Endothelial cell of umbilical vein (primary cell): ENCODE measurements at regions not wholly inside any gene's neighbourhood (a gene's known extent, or its start where the extent isn't known, plus 50 kb on each side); places are given as distances from the start of the nearest gene placed in this dataset.

Experiments
- EZH2 ChIP-seq: IDR thresholded peaks from 2 replicates; pipeline ENCODE4 v1.6.1; 2012; ENCODE audit warnings: borderline replicate concordance, low read depth, mild to moderate bottlenecking, moderate library complexity, low read length, inconsistent platforms; ENCODE audit not compliant: severe bottlenecking
- MYC ChIP-seq: IDR thresholded peaks from one replicate; pipeline ENCODE4 v1.6.1; 2011; ENCODE audit warnings: mild to moderate bottlenecking, low read depth, low read length
- POLR2A ChIP-seq: IDR thresholded peaks from 2 replicates; pipeline ENCODE4 v1.6.1; 2012; ENCODE audit warnings: low read depth, mild to moderate bottlenecking, control low read depth, low read length
- TF ChIP-seq, protein P1 (sequence below), 2 donors: IDR thresholded peaks; 1 replicate in 1 of 2; 2 replicates in 1 of 2; pipeline ENCODE4 v1.5.1; 2011; ENCODE audit warnings: low read length in 2 of 2, mild to moderate bottlenecking in 2 of 2, moderate library complexity in 2 of 2, control low read depth in 1 of 2, inconsistent platforms in 1 of 2, low read depth in 1 of 2; ENCODE audit not compliant: insufficient read depth in 1 of 2; ENCODE audit errors: extremely low read depth in 1 of 2

DNA sequence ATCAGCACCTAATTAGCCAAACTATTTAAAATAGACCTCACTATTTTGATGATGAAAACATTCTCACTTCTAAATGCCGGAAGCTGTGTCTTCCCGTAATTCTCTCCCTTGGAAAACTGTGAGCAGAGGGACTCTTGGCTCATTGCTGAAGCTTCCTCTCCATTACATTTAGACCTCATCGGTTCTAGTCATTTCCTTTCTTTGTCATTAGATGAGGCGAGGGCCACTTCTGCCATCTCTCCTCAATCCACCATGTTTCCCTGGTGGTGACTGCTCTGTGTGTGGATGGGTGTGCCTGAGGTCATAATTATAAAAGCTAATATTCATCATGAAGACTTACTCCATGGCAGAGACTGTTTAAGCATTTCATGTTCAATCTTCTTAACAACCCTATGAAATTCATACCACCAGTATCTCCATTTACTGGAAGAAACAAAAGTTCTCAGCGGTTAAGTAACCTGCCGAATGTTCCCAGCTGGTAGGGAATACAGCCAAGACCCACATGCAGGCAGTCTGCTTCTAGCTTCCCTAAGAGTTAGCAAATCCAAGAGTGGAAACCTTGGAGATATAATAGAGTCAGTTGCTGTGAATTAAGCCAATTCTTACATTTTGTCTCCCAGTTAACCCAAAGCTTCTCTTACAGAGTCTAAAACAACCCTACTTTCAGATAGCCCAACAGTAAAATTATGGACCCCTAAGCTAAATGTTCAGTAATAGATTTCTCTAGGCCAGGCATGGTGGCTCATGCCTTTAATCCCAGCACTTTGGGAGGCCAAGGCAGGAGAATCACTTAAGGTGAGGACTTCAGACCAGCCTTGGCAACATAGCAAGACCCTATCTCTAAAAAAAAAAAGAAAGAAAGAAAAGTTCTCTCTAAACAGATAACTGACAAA is 156.2 kb downstream of the ZBTB18 start:
- TF ChIP-seq, protein P1, sequence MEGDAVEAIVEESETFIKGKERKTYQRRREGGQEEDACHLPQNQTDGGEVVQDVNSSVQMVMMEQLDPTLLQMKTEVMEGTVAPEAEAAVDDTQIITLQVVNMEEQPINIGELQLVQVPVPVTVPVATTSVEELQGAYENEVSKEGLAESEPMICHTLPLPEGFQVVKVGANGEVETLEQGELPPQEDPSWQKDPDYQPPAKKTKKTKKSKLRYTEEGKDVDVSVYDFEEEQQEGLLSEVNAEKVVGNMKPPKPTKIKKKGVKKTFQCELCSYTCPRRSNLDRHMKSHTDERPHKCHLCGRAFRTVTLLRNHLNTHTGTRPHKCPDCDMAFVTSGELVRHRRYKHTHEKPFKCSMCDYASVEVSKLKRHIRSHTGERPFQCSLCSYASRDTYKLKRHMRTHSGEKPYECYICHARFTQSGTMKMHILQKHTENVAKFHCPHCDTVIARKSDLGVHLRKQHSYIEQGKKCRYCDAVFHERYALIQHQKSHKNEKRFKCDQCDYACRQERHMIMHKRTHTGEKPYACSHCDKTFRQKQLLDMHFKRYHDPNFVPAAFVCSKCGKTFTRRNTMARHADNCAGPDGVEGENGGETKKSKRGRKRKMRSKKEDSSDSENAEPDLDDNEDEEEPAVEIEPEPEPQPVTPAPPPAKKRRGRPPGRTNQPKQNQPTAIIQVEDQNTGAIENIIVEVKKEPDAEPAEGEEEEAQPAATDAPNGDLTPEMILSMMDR (IDR thresholded peaks at IDR 0.05; ENCODE audit: extremely low read depth in 1 of 2, insufficient read depth in 1 of 2, low read depth in 1 of 2, low read length in 2 of 2) = no peak
- no peak for TF ChIP-seq POLR2A
- no peak for TF ChIP-seq EZH2
- no peak for TF ChIP-seq MYC
